HG02763 (cell line): ENCODE measurements at regions not wholly inside any gene's neighbourhood (a gene's known extent, or its start where the extent isn't known, plus 50 kb on each side); places are given as distances from the start of the nearest gene placed in this dataset.

Source experiments
- ATAC-seq: cut with Tn5 transposase; IDR thresholded peaks from one replicate; pipeline ENCODE4 v1.9.1; 2021; ENCODE audit warnings: mild to moderate bottlenecking, moderate library complexity; ENCODE audit not compliant: unreplicated experiment

- no peak for ATAC-seq
Measured at GRCh38 chr7:110591341-110591740, 499.6 kb upstream of the LRRN3 start.

- ATAC-seq, result no peak
Measured at GRCh38 chr7:110592557-110592956, 498.4 kb upstream of the LRRN3 start.

GRCh38 chr7:110593355-110593754, 497.6 kb upstream of the LRRN3 start:
- no peak for ATAC-seq

GRCh38 chr7:110595694-110596093, 495.2 kb upstream of the LRRN3 start:
- no peak for ATAC-seq

GRCh38 chr7:110600956-110601355, 490.0 kb upstream of the LRRN3 start:
- no peak for ATAC-seq

GRCh38 chr7:110601710-110602109, 489.2 kb upstream of the LRRN3 start:
- no peak for ATAC-seq

GRCh38 chr7:110604206-110604605, 486.7 kb upstream of the LRRN3 start:
- no peak for ATAC-seq

- no peak for ATAC-seq
Measured at GRCh38 chr7:110604885-110605284, 486.0 kb upstream of the LRRN3 start.

GRCh38 chr7:110607050-110607857, 483.7 kb upstream of the LRRN3 start:
- no peak for ATAC-seq

- ATAC-seq, result no peak
Measured at GRCh38 chr7:110609336-110609735, 481.6 kb upstream of the LRRN3 start.

GRCh38 chr7:110612680-110613079, 478.2 kb upstream of the LRRN3 start:
- no peak for ATAC-seq
